ENCODE measurements at regions not wholly inside any gene's neighbourhood (a gene's known extent, or its start where the extent isn't known, plus 50 kb on each side); places are given as distances from the start of the nearest gene placed in this dataset.

GRCh38 chr1:4416189-4416588, 238.2 kb upstream of the AJAP1 start:
- no peak overlapping the region for H3K4me3 ChIP-seq (ENCODE audit: low read depth, low read length)
- no peaks in the 10 kb centered on the region for H3K36me3 ChIP-seq (ENCODE audit: control insufficient read depth, insufficient read depth, low read length)
- FAIRE-seq (no peak), DNase-seq (ENCODE audit: low read depth) (no peak)
- no peak for TF ChIP-seq CTCF (IDR thresholded peaks at IDR 0.05; ENCODE audit: insufficient read depth, low read length, severe bottlenecking)
- H3K27me3 ChIP-seq (ENCODE audit: control insufficient read depth, insufficient read depth, low read length) = no peaks in the 10 kb centered on the region

DNA sequence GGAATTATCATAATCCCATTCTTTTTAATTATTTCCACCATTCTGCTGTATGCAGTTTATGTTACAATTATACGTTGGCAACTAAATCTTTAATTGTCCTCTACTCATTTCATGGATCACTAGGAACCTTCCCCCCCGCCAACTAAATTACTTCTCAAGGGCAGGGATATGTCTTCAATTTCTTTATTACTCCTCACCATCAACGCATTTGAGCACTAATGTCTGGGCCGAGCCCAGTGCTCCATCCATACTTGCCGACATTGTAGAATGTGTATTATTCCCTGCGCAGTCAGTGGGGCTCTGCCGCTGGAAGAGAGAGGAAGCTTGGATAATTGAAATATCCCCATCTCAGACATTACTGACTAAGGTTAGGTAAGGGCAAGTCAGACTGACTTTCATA, 236.4 kb upstream of the AJAP1 start:
- Histone ChIP-seq H3K36me3 (ENCODE audit: control insufficient read depth, insufficient read depth, low read length) (no peaks in the 10 kb centered on the region), H3K27me3 (ENCODE audit: control insufficient read depth, insufficient read depth, low read length) (no peaks in the 10 kb centered on the region), H3K4me3 (ENCODE audit: low read depth, low read length) (no peak overlapping the region)
- DNase-seq (ENCODE audit: low read depth) (no peak), FAIRE-seq (no peak)
- TF ChIP-seq CTCF (IDR thresholded peaks at IDR 0.05; ENCODE audit: insufficient read depth, low read length, severe bottlenecking) = no peak

DNA sequence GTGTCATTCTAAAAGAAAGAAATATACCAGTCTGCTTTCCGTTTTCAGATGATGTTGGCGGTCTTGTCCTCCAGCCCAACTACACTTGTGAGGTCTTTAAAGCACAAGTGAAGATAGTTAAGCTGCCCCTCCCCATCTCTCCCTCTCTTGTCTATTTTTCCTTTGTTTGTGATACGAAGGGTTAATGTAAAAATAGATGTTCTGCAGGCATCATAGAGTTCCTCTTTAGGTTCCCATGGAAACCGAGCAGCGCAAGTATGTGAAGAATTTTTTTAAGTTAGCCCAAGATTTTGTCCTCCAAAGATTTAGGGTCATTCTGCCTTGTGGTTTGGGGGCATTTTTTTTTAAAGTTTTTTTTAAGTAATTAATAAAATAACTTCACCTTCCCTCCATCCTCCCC, 232.4 kb upstream of the AJAP1 start:
- no peaks in the 10 kb centered on the region for H3K36me3 ChIP-seq (ENCODE audit: control insufficient read depth, insufficient read depth, low read length)
- no peak for TF ChIP-seq CTCF (IDR thresholded peaks at IDR 0.05; ENCODE audit: insufficient read depth, low read length, severe bottlenecking)
- no peak for FAIRE-seq
- no peaks in the 10 kb centered on the region for H3K27me3 ChIP-seq (ENCODE audit: control insufficient read depth, insufficient read depth, low read length)
- no peak for DNase-seq (ENCODE audit: low read depth)
- no peak overlapping the region for H3K4me3 ChIP-seq (ENCODE audit: low read depth, low read length)

DNA sequence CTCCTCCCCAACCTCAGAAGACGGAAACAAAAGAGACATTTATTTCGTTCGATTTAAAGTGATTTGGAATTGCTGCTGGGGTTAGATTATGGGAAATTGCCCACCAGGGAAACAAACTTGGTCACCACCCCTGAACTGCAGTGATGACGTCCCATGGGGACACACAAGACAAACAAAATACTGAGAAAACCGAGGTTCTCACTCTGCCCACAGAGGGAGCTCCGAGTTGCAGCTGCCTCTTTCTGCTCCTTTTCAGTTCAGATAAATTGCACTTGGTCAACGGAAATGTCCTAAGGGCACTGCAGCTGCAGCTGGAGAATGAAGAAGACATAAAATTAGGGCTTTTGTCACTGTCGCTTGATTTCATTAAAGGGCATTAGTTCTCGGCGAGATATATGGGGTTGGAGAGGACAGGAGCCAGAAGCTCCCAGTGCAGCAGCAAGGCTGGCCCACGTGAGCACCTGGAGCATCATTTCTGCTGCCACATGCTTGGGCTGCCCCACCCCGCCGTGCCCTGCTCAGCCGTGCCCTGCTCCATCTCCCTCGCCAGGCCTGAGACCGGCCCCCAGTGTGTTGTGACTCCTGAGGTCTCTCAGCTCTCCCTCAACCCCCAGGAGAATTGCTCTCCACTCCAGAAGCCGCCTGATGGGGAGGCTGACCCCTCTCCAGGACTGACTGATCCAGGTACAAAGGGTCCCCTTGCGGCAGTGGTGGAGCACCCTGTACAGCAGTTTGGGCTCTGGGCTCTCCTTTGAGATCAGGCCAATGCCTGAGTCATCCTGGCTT, 231.7 kb upstream of the AJAP1 start:
- Histone ChIP-seq H3K36me3 (ENCODE audit: control insufficient read depth, insufficient read depth, low read length) (no peaks in the 10 kb centered on the region), H3K27me3 (ENCODE audit: control insufficient read depth, insufficient read depth, low read length) (no peaks in the 10 kb centered on the region), H3K4me3 (ENCODE audit: low read depth, low read length) (no peak overlapping the region)
- DNase-seq (ENCODE audit: low read depth) = no peak
- no peak for FAIRE-seq
- no peak for TF ChIP-seq CTCF (IDR thresholded peaks at IDR 0.05; ENCODE audit: insufficient read depth, low read length, severe bottlenecking)

DNA sequence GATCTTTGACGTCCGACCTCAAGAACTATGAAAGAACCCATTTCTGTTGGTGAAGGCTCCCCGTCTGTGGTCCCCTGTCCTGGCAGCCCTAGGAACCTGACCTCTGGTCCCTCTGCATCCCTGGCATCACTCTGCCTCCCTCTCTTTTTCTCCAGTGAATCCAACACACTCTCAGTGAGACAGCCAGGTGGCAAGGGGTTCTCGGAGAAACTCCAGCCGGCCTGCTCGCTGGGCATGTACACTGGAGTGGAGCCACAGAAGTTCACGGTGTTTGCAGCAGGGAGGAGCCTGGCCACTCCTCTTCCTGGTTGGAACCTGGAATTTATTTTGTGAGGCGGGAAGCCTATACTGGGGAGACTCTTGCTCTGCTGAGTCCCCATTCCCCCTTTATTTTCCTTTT, 230.2 kb upstream of the AJAP1 start:
- Histone ChIP-seq H3K36me3 (ENCODE audit: control insufficient read depth, insufficient read depth, low read length) (no peaks in the 10 kb centered on the region), H3K27me3 (ENCODE audit: control insufficient read depth, insufficient read depth, low read length) (no peaks in the 10 kb centered on the region), H3K4me3 (ENCODE audit: low read depth, low read length) (no peak overlapping the region)
- no peak for TF ChIP-seq CTCF (IDR thresholded peaks at IDR 0.05; ENCODE audit: insufficient read depth, low read length, severe bottlenecking)
- no peak for FAIRE-seq
- DNase-seq (ENCODE audit: low read depth) = no peak

- no peak for TF ChIP-seq CTCF (IDR thresholded peaks at IDR 0.05; ENCODE audit: insufficient read depth, low read length, severe bottlenecking)
- H3K4me3 ChIP-seq (ENCODE audit: low read depth, low read length) = no peak overlapping the region
- DNase-seq (ENCODE audit: low read depth) (no peak), FAIRE-seq (no peak)
- no peaks in the 10 kb centered on the region for H3K27me3 ChIP-seq (ENCODE audit: control insufficient read depth, insufficient read depth, low read length)
- H3K36me3 ChIP-seq (ENCODE audit: control insufficient read depth, insufficient read depth, low read length) = no peaks in the 10 kb centered on the region
These were observed 229.6 kb upstream of the AJAP1 start for GRCh38 chr1:4424766-4425165.
